ENCODE measurements at regions not wholly inside any gene's neighbourhood (a gene's known extent, or its start where the extent isn't known, plus 50 kb on each side); places are given as distances from the start of the nearest gene placed in this dataset.

DNA sequence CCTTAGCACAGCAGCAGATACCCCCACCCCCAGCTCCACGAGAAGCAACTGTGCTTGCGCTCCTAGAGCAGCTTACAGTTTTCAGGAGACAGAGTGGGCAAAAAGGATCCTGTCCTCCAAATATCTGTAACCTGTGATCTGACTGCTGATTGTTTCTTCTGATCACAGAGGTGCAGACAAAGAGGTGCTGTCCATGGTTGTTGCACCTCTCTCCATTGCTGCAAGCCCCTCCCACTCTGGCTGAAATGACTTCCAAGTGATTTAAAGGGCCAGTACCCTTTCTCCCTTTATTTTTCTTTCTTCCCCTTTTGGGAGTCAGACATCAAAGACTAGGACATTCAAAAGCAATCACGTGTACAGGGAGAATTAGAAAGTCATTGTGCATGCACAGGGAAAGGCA lies 205.3 kb upstream of the GEMIN8 start:
- TF ChIP-seq POLR2A (IDR thresholded peaks at IDR 0.05), result no peak
- TF ChIP-seq, protein P1, sequence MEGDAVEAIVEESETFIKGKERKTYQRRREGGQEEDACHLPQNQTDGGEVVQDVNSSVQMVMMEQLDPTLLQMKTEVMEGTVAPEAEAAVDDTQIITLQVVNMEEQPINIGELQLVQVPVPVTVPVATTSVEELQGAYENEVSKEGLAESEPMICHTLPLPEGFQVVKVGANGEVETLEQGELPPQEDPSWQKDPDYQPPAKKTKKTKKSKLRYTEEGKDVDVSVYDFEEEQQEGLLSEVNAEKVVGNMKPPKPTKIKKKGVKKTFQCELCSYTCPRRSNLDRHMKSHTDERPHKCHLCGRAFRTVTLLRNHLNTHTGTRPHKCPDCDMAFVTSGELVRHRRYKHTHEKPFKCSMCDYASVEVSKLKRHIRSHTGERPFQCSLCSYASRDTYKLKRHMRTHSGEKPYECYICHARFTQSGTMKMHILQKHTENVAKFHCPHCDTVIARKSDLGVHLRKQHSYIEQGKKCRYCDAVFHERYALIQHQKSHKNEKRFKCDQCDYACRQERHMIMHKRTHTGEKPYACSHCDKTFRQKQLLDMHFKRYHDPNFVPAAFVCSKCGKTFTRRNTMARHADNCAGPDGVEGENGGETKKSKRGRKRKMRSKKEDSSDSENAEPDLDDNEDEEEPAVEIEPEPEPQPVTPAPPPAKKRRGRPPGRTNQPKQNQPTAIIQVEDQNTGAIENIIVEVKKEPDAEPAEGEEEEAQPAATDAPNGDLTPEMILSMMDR (IDR thresholded peaks at IDR 0.05), result no peak
- TF ChIP-seq EP300 (IDR thresholded peaks at IDR 0.05; ENCODE audit: low read depth), result no peak

Measured in transverse colon (tissue), 3 donors.